AG10803 (cell line): ENCODE measurements at regions not wholly inside any gene's neighbourhood (a gene's known extent, or its start where the extent isn't known, plus 50 kb on each side); places are given as distances from the start of the nearest gene placed in this dataset.
A peak's percentile ranks its signal among the peaks of the same experiment; 100 is the strongest.
"Not testable (repeated sequence)": the region's sequence is repeated elsewhere in the genome, so short reads cannot be mapped to it uniquely, and the experiment has no call there.

Experiments
- DNase-seq: peaks from one replicate; pipeline ENCODE4 v3.0.0; 2010; ENCODE audit warnings: low read depth
- H3K4me3 ChIP-seq: 2 replicates; pipeline ENCODE4 v1.5.1; 2011; ENCODE audit warnings: mild to moderate bottlenecking, low read length, control low read depth
- TF ChIP-seq, protein P1 (sequence below): conservative IDR thresholded peaks from 2 replicates; pipeline ENCODE4 v1.5.1; 2011; ENCODE audit warnings: mild to moderate bottlenecking, low read length, control low read depth, inconsistent platforms

DNA sequence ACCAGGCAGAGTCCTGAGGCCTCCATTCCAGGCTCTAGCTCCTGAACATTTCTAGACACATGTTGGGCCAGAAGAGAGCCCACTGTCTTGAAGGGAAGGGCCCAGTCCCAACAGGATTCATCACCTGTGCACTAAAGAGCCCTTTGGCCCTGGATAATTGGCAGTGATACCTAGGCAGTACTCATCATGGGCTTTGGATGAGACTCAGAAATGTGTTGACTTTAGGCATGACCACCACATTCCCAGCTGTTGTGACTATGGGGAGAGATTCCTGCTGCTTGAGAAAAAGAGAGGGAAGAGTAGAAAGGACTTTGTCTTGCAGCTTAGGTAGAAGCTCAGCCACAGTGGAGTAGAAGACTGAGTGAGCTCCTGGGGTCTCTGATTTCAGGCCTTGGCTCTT lies 138.4 kb upstream of the DAPK1 start:
- no peak overlapping the region for H3K4me3 ChIP-seq
- DNase-seq = no peak
- TF ChIP-seq, protein P1, sequence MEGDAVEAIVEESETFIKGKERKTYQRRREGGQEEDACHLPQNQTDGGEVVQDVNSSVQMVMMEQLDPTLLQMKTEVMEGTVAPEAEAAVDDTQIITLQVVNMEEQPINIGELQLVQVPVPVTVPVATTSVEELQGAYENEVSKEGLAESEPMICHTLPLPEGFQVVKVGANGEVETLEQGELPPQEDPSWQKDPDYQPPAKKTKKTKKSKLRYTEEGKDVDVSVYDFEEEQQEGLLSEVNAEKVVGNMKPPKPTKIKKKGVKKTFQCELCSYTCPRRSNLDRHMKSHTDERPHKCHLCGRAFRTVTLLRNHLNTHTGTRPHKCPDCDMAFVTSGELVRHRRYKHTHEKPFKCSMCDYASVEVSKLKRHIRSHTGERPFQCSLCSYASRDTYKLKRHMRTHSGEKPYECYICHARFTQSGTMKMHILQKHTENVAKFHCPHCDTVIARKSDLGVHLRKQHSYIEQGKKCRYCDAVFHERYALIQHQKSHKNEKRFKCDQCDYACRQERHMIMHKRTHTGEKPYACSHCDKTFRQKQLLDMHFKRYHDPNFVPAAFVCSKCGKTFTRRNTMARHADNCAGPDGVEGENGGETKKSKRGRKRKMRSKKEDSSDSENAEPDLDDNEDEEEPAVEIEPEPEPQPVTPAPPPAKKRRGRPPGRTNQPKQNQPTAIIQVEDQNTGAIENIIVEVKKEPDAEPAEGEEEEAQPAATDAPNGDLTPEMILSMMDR = no peak

DNA sequence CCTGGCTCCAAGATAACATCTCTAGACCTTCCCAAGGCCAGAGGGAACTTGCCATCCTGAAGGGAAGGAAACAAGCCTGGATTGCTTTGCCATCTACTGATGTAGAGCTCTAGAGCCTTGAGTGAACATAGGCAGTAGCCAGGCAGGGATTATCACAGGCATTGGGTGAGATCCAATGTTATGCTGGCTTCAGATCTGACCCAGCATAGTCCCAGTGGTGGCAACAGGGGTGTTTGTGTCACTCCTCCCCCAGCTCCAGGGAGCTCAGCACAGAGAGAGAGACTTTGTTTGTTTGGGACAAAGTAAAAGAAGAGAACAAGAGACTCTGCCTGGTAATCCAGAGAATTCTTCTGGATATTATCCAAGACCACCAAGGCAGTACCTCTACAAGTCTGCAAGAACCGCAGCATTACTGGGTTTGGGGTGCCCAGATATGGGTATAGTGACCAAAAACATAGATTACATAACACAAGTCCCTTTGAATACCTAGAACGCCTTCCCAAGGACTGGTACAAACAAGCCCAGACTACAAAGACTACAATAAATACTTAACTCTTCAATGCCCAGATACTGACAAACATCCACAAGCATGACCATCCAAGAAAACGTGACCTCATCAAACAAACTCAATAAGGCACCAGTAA lies 137.6 kb upstream of the DAPK1 start:
- TF ChIP-seq, protein P1 = no peak
- no peak overlapping the region for H3K4me3 ChIP-seq
- no peak for DNase-seq

DNA sequence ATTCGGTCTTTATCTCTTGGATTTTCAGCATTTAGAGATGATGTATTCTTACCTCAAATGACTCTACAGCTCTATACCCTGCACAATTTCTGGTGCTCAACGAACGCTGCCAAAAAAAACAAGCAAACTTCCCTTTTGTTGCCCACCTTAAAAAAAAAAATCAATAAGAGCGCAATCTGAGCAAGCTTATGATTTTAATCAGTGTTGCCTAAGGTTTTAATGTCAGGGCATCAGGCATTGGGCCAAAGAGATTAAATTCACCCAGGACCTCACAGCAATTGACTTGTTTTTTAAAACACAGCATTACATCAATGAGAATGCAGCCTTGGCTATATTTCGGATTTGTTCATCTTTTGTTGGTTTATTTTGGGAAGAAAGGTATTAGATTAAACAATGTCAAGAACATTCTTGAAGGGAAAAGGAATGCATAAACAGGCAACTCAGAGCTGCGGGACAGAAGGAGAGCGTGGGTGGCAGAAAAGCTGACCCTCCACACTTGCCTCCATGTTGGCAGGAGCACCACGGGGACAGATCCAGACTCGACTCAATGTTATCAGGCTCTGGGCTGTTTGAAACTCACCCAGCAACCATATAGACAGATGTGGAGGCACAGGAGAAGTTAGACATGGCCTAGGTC lies 127.5 kb upstream of the DAPK1 start:
- TF ChIP-seq, protein P1 = no peak
- H3K4me3 ChIP-seq = no peak overlapping the region
- DNase-seq = no peak

GRCh38 chr9:87371795-87372355 lies 125.8 kb upstream of the DAPK1 start:
- no peak for DNase-seq
- H3K4me3 ChIP-seq = no peak overlapping the region
- TF ChIP-seq, protein P1 = no peak

DNA sequence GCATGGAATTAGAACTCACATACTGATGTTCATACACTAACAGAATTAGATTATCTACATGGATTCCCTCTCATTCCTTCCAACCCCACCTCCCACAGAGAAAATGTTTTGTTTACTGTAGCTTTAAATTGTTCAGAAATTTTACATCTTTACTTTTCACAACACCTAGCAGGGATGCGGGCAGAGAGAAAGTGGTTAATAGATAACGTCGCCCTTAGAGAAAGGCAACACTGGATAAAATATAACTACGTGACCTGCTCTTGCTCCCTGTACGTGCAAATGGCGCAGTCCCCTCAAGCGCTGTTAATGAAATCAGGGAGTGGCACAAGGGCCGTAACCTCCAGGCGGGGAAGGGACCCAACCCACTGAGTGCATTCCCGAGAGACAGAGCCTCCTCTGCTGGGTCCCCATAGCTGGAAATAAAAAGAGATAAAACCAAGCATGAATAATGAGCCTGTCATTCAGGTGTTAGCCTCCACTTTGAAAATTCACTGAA lies 125.3 kb upstream of the DAPK1 start:
- TF ChIP-seq, protein P1 = no peak
- no peak overlapping the region for H3K4me3 ChIP-seq
- DNase-seq = no peak

DNA sequence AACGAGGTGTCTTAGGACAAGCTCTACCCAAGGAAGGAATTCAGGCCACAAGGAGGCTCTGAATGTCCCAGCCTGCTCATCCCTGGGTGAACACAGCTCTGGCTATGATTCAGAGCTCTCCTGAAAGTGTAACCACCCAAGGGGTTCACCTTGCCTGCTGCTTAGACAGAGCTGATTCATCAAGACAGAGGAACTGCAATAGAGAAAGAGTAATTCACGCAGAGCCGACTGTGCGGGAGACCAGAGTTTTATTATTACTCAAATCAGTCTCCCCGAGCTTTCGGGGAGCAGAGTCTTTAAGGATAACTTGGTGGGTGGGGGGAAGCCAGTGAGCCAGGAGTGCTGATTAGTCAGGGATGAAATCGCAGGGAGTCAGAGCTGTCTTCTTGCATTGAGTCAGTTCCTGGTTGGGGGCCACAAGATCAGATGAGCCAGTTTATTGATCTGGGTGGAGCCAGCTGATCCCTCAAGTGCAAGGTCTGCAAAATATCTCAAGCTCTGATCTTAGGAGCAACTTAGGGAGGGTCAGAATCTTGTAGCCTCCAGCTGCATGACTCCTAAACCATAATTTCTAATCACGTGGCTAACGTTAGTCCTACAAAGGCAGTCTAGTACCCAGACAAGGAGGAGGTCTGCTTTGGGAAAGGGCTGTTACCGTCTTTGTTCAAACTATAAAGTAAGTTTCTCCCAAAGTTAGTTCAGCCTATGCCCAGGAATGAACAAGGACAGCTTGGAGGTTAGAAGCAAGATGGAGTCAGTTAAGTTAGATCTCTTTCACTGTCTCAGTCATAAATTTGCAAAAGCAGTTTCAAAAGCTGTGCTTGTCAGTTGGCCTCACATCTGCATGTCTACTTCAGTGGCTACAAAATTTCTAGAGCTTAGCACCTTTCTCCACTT lies 123.4 kb upstream of the DAPK1 start:
- H3K4me3 ChIP-seq, DNase-seq: not testable (repeated sequence)

DNA sequence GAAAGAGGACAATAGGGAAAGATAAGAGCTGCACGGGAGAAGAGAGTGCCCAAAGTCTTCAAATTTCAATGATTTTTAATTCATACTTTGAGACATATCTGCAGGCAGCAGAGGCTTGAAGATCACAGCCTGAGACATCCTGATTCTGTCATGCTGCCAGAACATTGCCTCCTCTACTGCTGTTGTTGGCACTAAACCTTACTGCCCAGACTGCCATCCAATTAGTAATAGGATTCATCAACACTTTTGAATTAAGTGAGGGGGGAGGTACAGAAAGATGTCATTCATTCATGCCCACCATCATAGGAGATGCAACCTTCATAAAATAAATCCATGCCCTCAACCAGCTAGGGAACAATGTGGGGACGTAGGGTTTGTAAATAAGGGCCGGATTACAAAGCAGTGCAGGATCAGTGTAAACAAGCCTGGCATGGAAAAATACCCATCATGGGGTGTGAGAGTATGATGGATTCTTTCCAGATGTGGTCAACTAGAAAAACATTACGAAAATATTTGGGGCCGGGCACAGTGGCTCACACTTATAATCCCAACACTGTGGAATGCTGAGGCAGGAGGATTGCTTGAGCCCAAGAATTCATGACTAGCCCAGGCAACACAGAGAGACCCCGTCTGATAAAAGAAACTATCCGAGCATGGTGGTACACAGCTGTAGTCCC lies 122.1 kb upstream of the DAPK1 start:
- peak; percentile 75 for DNase-seq
- no peak overlapping the region for H3K4me3 ChIP-seq
- TF ChIP-seq, protein P1 = no peak
